H9 (cell line): ENCODE measurements at regions not wholly inside any gene's neighbourhood (a gene's known extent, or its start where the extent isn't known, plus 50 kb on each side); places are given as distances from the start of the nearest gene placed in this dataset.

Experiments used
- DNase-seq: peaks from one replicate; pipeline ENCODE4 v3.0.0-alpha.2; 2017
- H2AFZ ChIP-seq: one replicate; pipeline ENCODE4 v1.6.1; 2013; ENCODE audit warnings: mild to moderate bottlenecking, low read length, control low read depth, moderate library complexity
- H2AK5ac ChIP-seq: 2 replicates; pipeline ENCODE4 v1.6.1; 2013; ENCODE audit warnings: low read length, control low read depth, mixed read lengths; ENCODE audit not compliant: insufficient read length
- H2BK120ac ChIP-seq: one replicate; pipeline ENCODE4 v1.6.1; 2013; ENCODE audit warnings: low read depth, mild to moderate bottlenecking, low read length, control low read depth, inconsistent platforms; ENCODE audit not compliant: poor library complexity, severe bottlenecking
- H2BK12ac ChIP-seq: 2 replicates; pipeline ENCODE4 v1.6.1; 2013; ENCODE audit warnings: low read length, control low read depth, mixed read lengths, low read depth; ENCODE audit not compliant: insufficient read length
- H2BK15ac ChIP-seq: 2 replicates; pipeline ENCODE4 v1.6.1; 2013; ENCODE audit warnings: low read depth, low read length, control low read depth
- H2BK20ac ChIP-seq: one replicate; pipeline ENCODE4 v1.6.1; 2013; ENCODE audit warnings: low read depth, mild to moderate bottlenecking, low read length, control low read depth, inconsistent platforms; ENCODE audit not compliant: poor library complexity, severe bottlenecking
- H2BK5ac ChIP-seq: 2 replicates; pipeline ENCODE4 v1.6.1; 2013; ENCODE audit warnings: low read length, control low read depth, mixed read lengths; ENCODE audit not compliant: insufficient read length
- H3K14ac ChIP-seq: 2 replicates; pipeline ENCODE4 v1.6.1; 2013; ENCODE audit warnings: low read length, control low read depth; ENCODE audit not compliant: insufficient read depth
- H3K18ac ChIP-seq: 2 replicates; pipeline ENCODE4 v1.6.1; 2013; ENCODE audit warnings: low read depth, mild to moderate bottlenecking, mixed read lengths, low read length, control low read depth; ENCODE audit not compliant: insufficient read length
- H3K23ac ChIP-seq: 2 replicates; pipeline ENCODE4 v1.6.1; 2013; ENCODE audit warnings: low read length, control low read depth, mixed read lengths, low read depth; ENCODE audit not compliant: insufficient read length
- H3K23me2 ChIP-seq: 2 replicates; pipeline ENCODE4 v1.6.1; 2013; ENCODE audit warnings: low read depth, mild to moderate bottlenecking, mixed read lengths, low read length, control low read depth; ENCODE audit not compliant: insufficient read length, poor library complexity, severe bottlenecking
- H3K27ac ChIP-seq: 2 replicates; pipeline ENCODE4 v1.5.1; 2013; ENCODE audit warnings: low read length, control low read depth, mixed read lengths, low read depth; ENCODE audit not compliant: insufficient read length
- H3K27me3 ChIP-seq: 2 replicates; pipeline ENCODE4 v1.6.1; 2013; ENCODE audit warnings: low read length, control low read depth, inconsistent platforms; ENCODE audit not compliant: insufficient read depth
- H3K4ac ChIP-seq: 2 replicates; pipeline ENCODE4 v1.6.1; 2013; ENCODE audit warnings: low read depth, mild to moderate bottlenecking, control low read depth, inconsistent platforms, low read length, moderate library complexity
- H3K4me1 ChIP-seq: 2 replicates; pipeline ENCODE4 v1.6.1; 2013; ENCODE audit warnings: low read length, control low read depth, inconsistent platforms; ENCODE audit not compliant: insufficient read depth
- H3K4me2 ChIP-seq: 2 replicates; pipeline ENCODE4 v1.6.1; 2013; ENCODE audit warnings: low read length, control low read depth, mixed read lengths; ENCODE audit not compliant: insufficient read length, insufficient read depth
- H3K56ac ChIP-seq: 2 replicates; pipeline ENCODE4 v1.6.1; 2013; ENCODE audit warnings: low read depth, mild to moderate bottlenecking, mixed read lengths, low read length, control low read depth; ENCODE audit not compliant: insufficient read length
- H3K79me1 ChIP-seq: 2 replicates; pipeline ENCODE4 v1.6.1; 2013; ENCODE audit warnings: low read depth, mild to moderate bottlenecking, moderate library complexity, low read length, control low read depth, inconsistent platforms; ENCODE audit not compliant: insufficient read depth, poor library complexity, severe bottlenecking
- H3K79me2 ChIP-seq: 2 replicates; pipeline ENCODE4 v1.6.1; 2013; ENCODE audit warnings: low read length, control low read depth, inconsistent platforms; ENCODE audit not compliant: insufficient read depth
- H3K9ac ChIP-seq: 2 replicates; pipeline ENCODE4 v1.6.1; 2013; ENCODE audit warnings: low read length, control low read depth, mixed read lengths; ENCODE audit not compliant: insufficient read length; ENCODE audit errors: extremely low read depth
- H3K9me3 ChIP-seq: one replicate; pipeline ENCODE4 v1.6.1; 2013; ENCODE audit warnings: low read depth, low read length, inconsistent platforms; ENCODE audit not compliant: control insufficient read depth
- H3T11ph ChIP-seq: one replicate; pipeline ENCODE4 v1.6.1; 2013; ENCODE audit warnings: mild to moderate bottlenecking, low read length, control low read depth, inconsistent platforms
- H4K20me1 ChIP-seq: one replicate; pipeline ENCODE4 v1.6.1; 2013; ENCODE audit not compliant: control insufficient read depth, insufficient read length, insufficient read depth
- H4K5ac ChIP-seq: 2 replicates; pipeline ENCODE4 v1.6.1; 2013; ENCODE audit warnings: low read depth, mild to moderate bottlenecking, mixed read lengths, low read length, control low read depth; ENCODE audit not compliant: insufficient read length
- H4K8ac ChIP-seq: replicated peaks from 2 replicates; pipeline ENCODE4 v1.6.1; 2013; ENCODE audit warnings: low read length, control low read depth, mixed read lengths, low read depth; ENCODE audit not compliant: insufficient read length
- H4K91ac ChIP-seq: 2 replicates; pipeline ENCODE4 v1.6.1; 2013; ENCODE audit warnings: low read depth, mild to moderate bottlenecking, moderate library complexity, mixed read lengths, low read length, control low read depth; ENCODE audit not compliant: insufficient read length
- H3K27ac Mint-ChIP-seq, 3 experiments: 2 replicates in 2 of 3; 3 replicates in 1 of 3; pipeline ENCODE4 v1.8.0; 2020 to 2021; ENCODE audit warnings: mixed read lengths in 3 of 3, mild to moderate bottlenecking in 1 of 3, moderate library complexity in 1 of 3
- H3K27me3 Mint-ChIP-seq: 2 replicates; pipeline ENCODE4 v1.8.0; 2021; ENCODE audit warnings: low read depth, mild to moderate bottlenecking, moderate library complexity, mixed read lengths
- H3K36me3 Mint-ChIP-seq, 3 experiments: 2 replicates in 2 of 3; 3 replicates in 1 of 3; pipeline ENCODE4 v1.8.0; 2020 to 2021; ENCODE audit warnings: low read depth in 3 of 3, mixed read lengths in 3 of 3; ENCODE audit not compliant: insufficient read depth in 1 of 3
- H3K4me1 Mint-ChIP-seq, 2 experiments: 2 replicates each; pipeline ENCODE4 v1.8.0; 2020; ENCODE audit warnings: mixed read lengths in 2 of 2
- H3K4me3 Mint-ChIP-seq, 2 experiments: 2 replicates in 1 of 2; 3 replicates in 1 of 2; pipeline ENCODE4 v1.8.0; 2020 to 2021; ENCODE audit warnings: mild to moderate bottlenecking in 2 of 2, mixed read lengths in 2 of 2, moderate library complexity in 1 of 2
- H3K9me3 Mint-ChIP-seq, 2 experiments: 2 replicates in 1 of 2; 3 replicates in 1 of 2; pipeline ENCODE4 v1.8.0; 2020; ENCODE audit warnings: mild to moderate bottlenecking in 2 of 2, mixed read lengths in 2 of 2, moderate library complexity in 1 of 2
- WGBS: extraction: QIAGEN DNeasy Blood & Tissue Kit; methylation state at CpG from one replicate; pipeline ENCODE4 v1.1.7; 2013; ENCODE audit warnings: missing lambda C conversion rate, low lambda C conversion rate, mixed read lengths; ENCODE audit not compliant: insufficient read length; ENCODE audit errors: extremely low coverage; 5-methylcytosine and 5-hydroxymethylcytosine counted together
- TF ChIP-seq, protein P1 (sequence below): fragments of 200-600 bp; sonication (generic); conservative IDR thresholded peaks from 3 replicates; pipeline ENCODE4 v1.8.0; 2021; ENCODE audit warnings: antibody characterized with exemption, mild to moderate bottlenecking

GRCh38 chr5:37900692-37901091 lies 60.9 kb upstream of the GDNF start:
- no peak overlapping the region for H3K9ac ChIP-seq
- DNase-seq: peak; percentile 42
- H3K27ac Mint-ChIP-seq: no peak overlapping the region
- H3K4me1 ChIP-seq: no peaks in the 10 kb centered on the region
- H3K18ac ChIP-seq: no peak overlapping the region
- no peaks in the 10 kb centered on the region for H3K9me3 ChIP-seq
- no peaks in the 10 kb centered on the region for H3K23me2 ChIP-seq
- H3K27me3 Mint-ChIP-seq: peaks cover 2% of the 10 kb centered on the region; the same call in 1 of the 2 replicates
- no peaks in the 10 kb centered on the region for H3K79me1 ChIP-seq
- H3K56ac ChIP-seq: no peak overlapping the region
- no peak overlapping the region for H3K4ac ChIP-seq
- H3K23ac ChIP-seq: no peak overlapping the region
- no peaks in the 10 kb centered on the region for H4K20me1 ChIP-seq
- no peaks in the 10 kb centered on the region for H3K79me2 ChIP-seq
- no peak overlapping the region for H4K91ac ChIP-seq
- no peak overlapping the region for H2BK15ac ChIP-seq
- no peak overlapping the region for H3K14ac ChIP-seq
- H3K9me3 Mint-ChIP-seq: peaks cover 3 to 7% of the 10 kb centered on the region in 2 experiments; a peak in 2 of 5 replicates
- H2AFZ ChIP-seq: no peak overlapping the region
- no peak overlapping the region for H4K5ac ChIP-seq
- no peak overlapping the region for H3K27ac ChIP-seq
- no peak overlapping the region for H4K8ac ChIP-seq
- peaks cover 4% of the 10 kb centered on the region in 2 experiments; a peak in 2 of 4 replicates for H3K4me1 Mint-ChIP-seq
- no CpG with 5 or more reads among the region's 1 CpG for WGBS
- TF ChIP-seq, protein P1, sequence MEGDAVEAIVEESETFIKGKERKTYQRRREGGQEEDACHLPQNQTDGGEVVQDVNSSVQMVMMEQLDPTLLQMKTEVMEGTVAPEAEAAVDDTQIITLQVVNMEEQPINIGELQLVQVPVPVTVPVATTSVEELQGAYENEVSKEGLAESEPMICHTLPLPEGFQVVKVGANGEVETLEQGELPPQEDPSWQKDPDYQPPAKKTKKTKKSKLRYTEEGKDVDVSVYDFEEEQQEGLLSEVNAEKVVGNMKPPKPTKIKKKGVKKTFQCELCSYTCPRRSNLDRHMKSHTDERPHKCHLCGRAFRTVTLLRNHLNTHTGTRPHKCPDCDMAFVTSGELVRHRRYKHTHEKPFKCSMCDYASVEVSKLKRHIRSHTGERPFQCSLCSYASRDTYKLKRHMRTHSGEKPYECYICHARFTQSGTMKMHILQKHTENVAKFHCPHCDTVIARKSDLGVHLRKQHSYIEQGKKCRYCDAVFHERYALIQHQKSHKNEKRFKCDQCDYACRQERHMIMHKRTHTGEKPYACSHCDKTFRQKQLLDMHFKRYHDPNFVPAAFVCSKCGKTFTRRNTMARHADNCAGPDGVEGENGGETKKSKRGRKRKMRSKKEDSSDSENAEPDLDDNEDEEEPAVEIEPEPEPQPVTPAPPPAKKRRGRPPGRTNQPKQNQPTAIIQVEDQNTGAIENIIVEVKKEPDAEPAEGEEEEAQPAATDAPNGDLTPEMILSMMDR: peak; percentile 38; the same call in 2 of the 3 replicates
- no peak overlapping the region for H3K4me3 Mint-ChIP-seq
- H2BK5ac ChIP-seq: no peak overlapping the region
- H3T11ph ChIP-seq: no peak overlapping the region
- H2BK120ac ChIP-seq: no peak overlapping the region
- no peak overlapping the region for H2BK20ac ChIP-seq
- no peak overlapping the region for H2AK5ac ChIP-seq
- H3K27me3 ChIP-seq: no peaks in the 10 kb centered on the region
- peaks cover 0 to 1% (median 0%) of the 10 kb centered on the region in 3 experiments; a peak in 2 of 7 replicates for H3K36me3 Mint-ChIP-seq
- H2BK12ac ChIP-seq: no peak overlapping the region
- no peak overlapping the region for H3K4me2 ChIP-seq
